ENCODE measurements at regions not wholly inside any gene's neighbourhood (a gene's known extent, or its start where the extent isn't known, plus 50 kb on each side); places are given as distances from the start of the nearest gene placed in this dataset.

DNA sequence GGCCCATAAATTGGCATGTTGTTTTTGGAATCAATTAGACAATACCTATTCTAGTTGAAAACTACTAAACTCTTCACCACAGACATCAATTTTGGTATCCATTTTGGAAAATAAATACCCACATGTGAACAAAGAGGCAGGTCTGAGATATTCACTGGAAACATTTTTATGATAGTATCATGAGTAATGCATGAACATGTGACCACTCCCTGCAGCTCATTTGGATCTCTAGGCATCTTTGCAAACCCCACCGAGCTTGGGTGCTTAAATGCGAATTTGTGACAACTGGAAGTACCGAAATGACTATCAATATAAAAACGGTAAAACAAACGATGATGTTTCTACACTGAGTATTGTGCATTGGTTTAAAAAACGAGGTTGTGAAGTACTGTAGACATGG is 285.2 kb downstream of the IRF8 start:
- Histone ChIP-seq H3K79me2 (ENCODE audit: insufficient read depth, low read length) (no peaks in the 10 kb centered on the region), H3K9me2 (ENCODE audit: insufficient read depth) (no peaks in the 10 kb centered on the region), H3K27ac (ENCODE audit: low read depth, low read length) (no peak overlapping the region), H3K4me2 (ENCODE audit: low read length) (no peak overlapping the region), H3K9ac (ENCODE audit: low read length) (no peak overlapping the region), H3K36me3 (ENCODE audit: control insufficient read depth in 1 of 2, insufficient read depth in 2 of 2, low read length in 2 of 2) (no peaks in the 10 kb centered on the region), H3K9me3 (ENCODE audit: control insufficient read depth in 1 of 2, insufficient read depth in 1 of 2, low read depth in 1 of 2, low read length in 2 of 2) (no peaks in the 10 kb centered on the region), H3K4me1 (ENCODE audit: control insufficient read depth in 1 of 2, insufficient read depth in 2 of 2, low read length in 2 of 2) (no peaks in the 10 kb centered on the region), H3K4me3 (replicated peaks in 1 of 2; ENCODE audit: low read depth in 1 of 2, low read length in 2 of 2) (no peak overlapping the region), H2AFZ (ENCODE audit: low read depth, low read length, poor library complexity, severe bottlenecking) (no peak overlapping the region), H3K27me3 (ENCODE audit: insufficient read depth, low read length) (peaks cover 78% of the 10 kb centered on the region), H4K20me1 (ENCODE audit: insufficient read depth) (no peaks in the 10 kb centered on the region)
- CTCF ChIA-PET = interaction anchor here (1.6 kb wide), 1 partner anchor 334 kb away, joined by 3 read pairs; no protein-coding TSS in a partner anchor
- RAD21 ChIA-PET (ENCODE audit: low non-redundant PET in 1 of 2, low total read pairs in 2 of 2, uncharacterized antibody in 2 of 2, unreplicated experiment in 2 of 2) = no interaction called here
- TF ChIP-seq, protein P1, sequence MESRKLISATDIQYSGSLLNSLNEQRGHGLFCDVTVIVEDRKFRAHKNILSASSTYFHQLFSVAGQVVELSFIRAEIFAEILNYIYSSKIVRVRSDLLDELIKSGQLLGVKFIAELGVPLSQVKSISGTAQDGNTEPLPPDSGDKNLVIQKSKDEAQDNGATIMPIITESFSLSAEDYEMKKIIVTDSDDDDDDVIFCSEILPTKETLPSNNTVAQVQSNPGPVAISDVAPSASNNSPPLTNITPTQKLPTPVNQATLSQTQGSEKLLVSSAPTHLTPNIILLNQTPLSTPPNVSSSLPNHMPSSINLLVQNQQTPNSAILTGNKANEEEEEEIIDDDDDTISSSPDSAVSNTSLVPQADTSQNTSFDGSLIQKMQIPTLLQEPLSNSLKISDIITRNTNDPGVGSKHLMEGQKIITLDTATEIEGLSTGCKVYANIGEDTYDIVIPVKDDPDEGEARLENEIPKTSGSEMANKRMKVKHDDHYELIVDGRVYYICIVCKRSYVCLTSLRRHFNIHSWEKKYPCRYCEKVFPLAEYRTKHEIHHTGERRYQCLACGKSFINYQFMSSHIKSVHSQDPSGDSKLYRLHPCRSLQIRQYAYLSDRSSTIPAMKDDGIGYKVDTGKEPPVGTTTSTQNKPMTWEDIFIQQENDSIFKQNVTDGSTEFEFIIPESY (IDR thresholded peaks at IDR 0.05; ENCODE audit: extremely low read depth, insufficient replicate concordance, low read length) = no peak
- TF ChIP-seq JUND (IDR thresholded peaks at IDR 0.05) (no peak), FOSL1 (IDR thresholded peaks at IDR 0.05; ENCODE audit: low read depth) (no peak), EZH2phosphoT487 (IDR thresholded peaks at IDR 0.05; ENCODE audit: borderline replicate concordance) (no peak), SIN3A (IDR thresholded peaks at IDR 0.05; ENCODE audit: low read depth) (no peak), SP1 (IDR thresholded peaks at IDR 0.05; ENCODE audit: low read depth) (no peak), EGR1 (IDR thresholded peaks at IDR 0.05; ENCODE audit: low read depth) (no peak), YY1 (IDR thresholded peaks at IDR 0.05; ENCODE audit: extremely low read depth, insufficient replicate concordance, low read depth, low read length) (no peak), ZFX (IDR thresholded peaks at IDR 0.05) (no peak)
- TF ChIP-seq, protein P2, sequence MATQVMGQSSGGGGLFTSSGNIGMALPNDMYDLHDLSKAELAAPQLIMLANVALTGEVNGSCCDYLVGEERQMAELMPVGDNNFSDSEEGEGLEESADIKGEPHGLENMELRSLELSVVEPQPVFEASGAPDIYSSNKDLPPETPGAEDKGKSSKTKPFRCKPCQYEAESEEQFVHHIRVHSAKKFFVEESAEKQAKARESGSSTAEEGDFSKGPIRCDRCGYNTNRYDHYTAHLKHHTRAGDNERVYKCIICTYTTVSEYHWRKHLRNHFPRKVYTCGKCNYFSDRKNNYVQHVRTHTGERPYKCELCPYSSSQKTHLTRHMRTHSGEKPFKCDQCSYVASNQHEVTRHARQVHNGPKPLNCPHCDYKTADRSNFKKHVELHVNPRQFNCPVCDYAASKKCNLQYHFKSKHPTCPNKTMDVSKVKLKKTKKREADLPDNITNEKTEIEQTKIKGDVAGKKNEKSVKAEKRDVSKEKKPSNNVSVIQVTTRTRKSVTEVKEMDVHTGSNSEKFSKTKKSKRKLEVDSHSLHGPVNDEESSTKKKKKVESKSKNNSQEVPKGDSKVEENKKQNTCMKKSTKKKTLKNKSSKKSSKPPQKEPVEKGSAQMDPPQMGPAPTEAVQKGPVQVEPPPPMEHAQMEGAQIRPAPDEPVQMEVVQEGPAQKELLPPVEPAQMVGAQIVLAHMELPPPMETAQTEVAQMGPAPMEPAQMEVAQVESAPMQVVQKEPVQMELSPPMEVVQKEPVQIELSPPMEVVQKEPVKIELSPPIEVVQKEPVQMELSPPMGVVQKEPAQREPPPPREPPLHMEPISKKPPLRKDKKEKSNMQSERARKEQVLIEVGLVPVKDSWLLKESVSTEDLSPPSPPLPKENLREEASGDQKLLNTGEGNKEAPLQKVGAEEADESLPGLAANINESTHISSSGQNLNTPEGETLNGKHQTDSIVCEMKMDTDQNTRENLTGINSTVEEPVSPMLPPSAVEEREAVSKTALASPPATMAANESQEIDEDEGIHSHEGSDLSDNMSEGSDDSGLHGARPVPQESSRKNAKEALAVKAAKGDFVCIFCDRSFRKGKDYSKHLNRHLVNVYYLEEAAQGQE (IDR thresholded peaks at IDR 0.05; ENCODE audit: low read depth) = no peak
- no TSS peak for BruUV-seq (replicated peaks)
- POLR2A ChIA-PET = no interaction called here
- intact Hi-C loops (cut with micrococcal nuclease) = no loop called here
- DNase-seq (ENCODE audit: low read depth, low spot score) (no peak), ATAC-seq (no peak)
